GM12891 (cell line): ENCODE measurements at regions not wholly inside any gene's neighbourhood (a gene's known extent, or its start where the extent isn't known, plus 50 kb on each side); places are given as distances from the start of the nearest gene placed in this dataset.
"Not testable (repeated sequence)": the region's sequence is repeated elsewhere in the genome, so short reads cannot be mapped to it uniquely, and the experiment has no call there.

Experiments
- DNase-seq: peaks from one replicate; pipeline ENCODE4 v3.0.0; 2011; ENCODE audit warnings: low spot score; ENCODE audit not compliant: insufficient read length
- FAIRE-seq: peaks from 2 replicates; lab custom pipeline; 2011; peaks lifted over from hg19 to GRCh38; lab: Jason Lieb, UNC
- PAX5 ChIP-seq: IDR thresholded peaks from 2 replicates; pipeline ENCODE4 v1.6.1; 2011; ENCODE audit warnings: low read length, moderate library complexity, mild to moderate bottlenecking; ENCODE audit not compliant: insufficient read depth, severe bottlenecking
- POLR2A ChIP-seq: IDR thresholded peaks from 2 replicates; pipeline ENCODE4 v1.6.1; 2011; ENCODE audit warnings: low read depth, low read length, control low read depth
- POLR2AphosphoS5 ChIP-seq: IDR thresholded peaks from 2 replicates; pipeline ENCODE4 v1.6.1; 2011; ENCODE audit warnings: low read depth, low read length, control low read depth
- POU2F2 ChIP-seq: IDR thresholded peaks from 2 replicates; pipeline ENCODE4 v1.6.1; 2011; ENCODE audit warnings: low read depth, mild to moderate bottlenecking, control low read depth, low read length, moderate library complexity
- SPI1 ChIP-seq: IDR thresholded peaks from 2 replicates; pipeline ENCODE4 v1.6.1; 2011; ENCODE audit warnings: low read depth, low read length, control low read depth
- TAF1 ChIP-seq: IDR thresholded peaks from 2 replicates; pipeline ENCODE4 v1.6.1; 2011; ENCODE audit warnings: low read depth, low read length, control low read depth

DNA sequence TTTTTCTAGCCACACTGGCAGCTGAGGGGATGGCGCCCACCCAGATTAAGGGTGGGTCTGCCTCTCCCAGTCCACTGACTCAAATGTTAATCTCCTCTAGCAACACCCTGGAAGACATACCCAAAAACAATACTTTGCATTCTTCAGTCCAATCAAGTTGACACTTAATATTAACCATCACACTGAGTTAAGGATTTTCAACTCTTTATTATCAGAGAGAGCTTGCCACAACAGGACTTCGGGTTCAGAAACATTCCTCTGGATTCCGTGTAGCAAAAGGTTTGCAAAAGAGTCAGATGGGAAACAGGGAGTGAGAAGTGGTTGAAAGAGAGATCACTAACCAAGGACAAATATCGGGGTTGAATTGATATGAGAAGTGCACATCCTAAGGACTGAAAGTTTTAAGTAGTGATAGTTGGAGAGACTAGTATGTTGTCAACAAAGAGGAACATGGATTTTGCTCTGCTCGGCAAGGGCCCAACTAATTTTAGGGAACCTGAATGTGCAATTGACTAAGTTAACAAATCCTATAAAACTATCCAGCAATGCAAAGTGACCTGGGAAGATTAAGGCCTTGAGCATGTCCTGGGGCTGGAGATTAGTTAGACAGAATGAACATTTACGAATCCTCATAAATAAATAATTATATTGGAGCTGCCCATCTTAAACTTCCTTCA lies 137.0 kb upstream of the TENT5A start:
- TF ChIP-seq POLR2AphosphoS5 (no peak), POLR2A (no peak), SPI1 (no peak), TAF1 (no peak), PAX5 (no peak)
- FAIRE-seq: no peak
- DNase-seq: no peak

DNA sequence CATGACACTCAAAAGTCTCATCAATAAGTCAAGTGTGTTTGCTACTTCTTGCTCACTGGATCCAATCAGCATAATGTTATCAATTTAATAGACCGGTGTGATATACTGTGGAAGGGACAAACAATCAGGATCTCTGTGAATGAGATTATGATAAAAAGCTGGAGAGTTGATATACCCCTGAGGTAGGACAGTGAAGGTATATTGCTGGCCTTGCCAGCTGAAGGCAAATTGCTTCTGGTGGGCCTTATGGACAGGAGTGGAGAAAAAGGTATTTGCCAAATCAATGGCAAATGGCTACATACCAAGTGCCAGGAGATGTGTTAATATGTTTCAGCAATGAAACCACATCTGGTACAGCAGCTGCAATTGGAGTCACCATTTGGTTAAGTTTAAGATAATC lies 134.4 kb upstream of the TENT5A start:
- not testable (repeated sequence) for FAIRE-seq, DNase-seq

DNA sequence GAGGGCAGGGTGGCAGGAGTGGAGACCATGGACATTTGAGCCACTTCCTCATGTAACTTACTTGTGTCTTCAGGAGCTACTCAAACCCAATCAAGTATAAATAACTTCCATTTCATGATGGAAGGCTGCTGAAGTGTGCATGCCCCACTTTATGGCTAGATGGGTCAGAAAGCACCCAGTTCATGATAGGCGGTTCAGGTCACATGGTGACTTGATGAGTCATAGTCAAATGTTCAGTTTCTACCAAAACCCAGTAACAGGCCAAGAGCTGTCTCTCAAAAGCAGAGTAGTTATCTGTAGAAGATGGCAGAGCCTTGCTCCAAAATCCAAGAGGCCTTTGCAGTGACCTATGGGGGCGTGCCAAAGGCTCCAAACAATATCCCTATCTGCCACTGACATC lies 133.7 kb upstream of the TENT5A start:
- no peak for TF ChIP-seq SPI1
- TF ChIP-seq TAF1: no peak
- no peak for TF ChIP-seq POLR2A
- no peak for TF ChIP-seq POU2F2
- no peak for TF ChIP-seq PAX5
- TF ChIP-seq POLR2AphosphoS5: no peak
- no peak for FAIRE-seq
- no peak for DNase-seq

DNA sequence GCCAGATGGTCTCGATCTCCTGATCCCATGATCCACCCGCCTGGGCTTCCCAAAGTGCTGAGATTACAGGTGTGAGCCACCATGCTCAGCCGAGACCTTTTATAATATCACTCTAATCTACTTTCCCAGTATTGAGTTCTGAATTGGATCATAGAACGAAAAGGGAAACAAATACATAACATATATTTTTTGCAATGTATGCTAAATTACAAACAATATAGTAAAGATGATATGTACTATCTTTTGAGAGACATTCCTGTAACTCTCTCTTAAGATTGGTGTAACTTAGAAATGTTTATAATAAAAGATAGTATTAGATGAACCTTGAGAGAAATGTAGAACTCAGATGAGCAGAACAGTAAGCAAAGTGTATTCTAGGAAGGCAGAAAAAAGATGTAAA lies 129.2 kb upstream of the TENT5A start:
- DNase-seq: no peak
- no peak for FAIRE-seq
- TF ChIP-seq POU2F2 (no peak), PAX5 (no peak), POLR2AphosphoS5 (no peak), TAF1 (no peak), SPI1 (no peak), POLR2A (no peak)

DNA sequence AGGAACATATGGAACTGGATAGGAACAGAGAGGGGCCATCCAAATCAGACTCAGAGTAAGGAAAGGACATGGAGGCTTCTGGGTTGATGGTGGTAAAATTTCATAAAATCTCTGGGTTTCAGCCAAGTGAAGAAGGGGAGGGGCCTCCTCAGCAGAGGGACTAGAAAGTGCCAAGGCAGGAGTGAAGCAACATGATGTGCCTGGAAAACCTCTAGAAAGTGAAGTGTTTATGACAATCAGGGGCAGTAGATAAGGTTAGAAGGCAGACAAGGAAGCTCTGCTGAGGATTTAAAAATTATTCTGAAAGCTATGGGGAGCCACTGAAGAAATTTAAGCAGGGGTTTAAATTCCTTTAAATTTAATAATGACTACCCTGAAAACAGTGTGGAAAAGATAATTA lies 126.0 kb upstream of the TENT5A start:
- FAIRE-seq (no peak), DNase-seq (no peak)
- TF ChIP-seq POU2F2 (no peak), PAX5 (no peak), POLR2AphosphoS5 (no peak), POLR2A (no peak), SPI1 (no peak), TAF1 (no peak)

DNA sequence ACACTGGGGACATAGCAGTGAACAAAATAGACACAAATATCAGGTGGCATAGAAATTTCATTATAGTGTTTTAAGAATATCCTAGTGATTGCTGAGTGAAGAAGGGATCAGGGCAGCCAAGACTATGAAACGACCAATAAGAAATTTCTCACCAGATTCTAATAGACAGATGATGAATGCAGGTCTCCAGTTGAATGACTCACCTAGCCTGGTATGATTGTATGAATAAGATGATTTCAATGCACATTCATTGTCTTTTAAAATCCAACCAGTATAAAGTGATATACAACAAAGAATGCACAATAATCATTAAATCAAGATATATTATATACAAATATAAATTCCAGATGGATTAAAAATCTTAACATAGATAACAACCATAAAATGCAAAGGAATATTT lies 124.5 kb upstream of the TENT5A start:
- no peak for FAIRE-seq
- DNase-seq: no peak
- TF ChIP-seq POLR2A: no peak
- TF ChIP-seq POU2F2: no peak
- TF ChIP-seq POLR2AphosphoS5: no peak
- no peak for TF ChIP-seq SPI1
- TF ChIP-seq TAF1: no peak
- TF ChIP-seq PAX5: no peak

DNA sequence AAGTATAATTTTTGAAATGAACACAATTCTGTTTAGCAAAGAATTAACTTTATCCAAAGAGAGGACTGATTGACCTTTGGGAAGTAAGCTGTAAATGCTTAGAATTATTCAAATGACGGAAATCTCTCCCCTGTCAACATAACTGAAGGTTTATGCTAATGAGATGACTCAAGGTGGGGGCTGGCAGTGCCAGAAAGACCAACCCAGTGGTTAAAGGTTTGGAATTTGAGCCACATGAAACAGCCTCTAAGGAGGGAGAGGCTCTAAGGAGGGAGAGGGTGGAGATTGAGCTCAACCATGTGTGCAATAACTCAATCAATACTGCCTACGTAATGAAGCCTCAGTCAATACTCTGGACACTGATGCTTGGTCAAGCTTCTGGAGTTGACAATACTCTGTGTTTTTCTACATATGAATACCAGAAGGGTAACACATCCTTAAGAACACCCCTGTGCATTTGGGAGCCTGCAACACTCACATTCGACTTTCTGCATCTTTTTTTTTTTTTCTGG lies 123.4 kb upstream of the TENT5A start:
- DNase-seq: no peak
- FAIRE-seq: no peak
- TF ChIP-seq SPI1 (no peak), POLR2A (no peak), POLR2AphosphoS5 (no peak), TAF1 (no peak), POU2F2 (no peak), PAX5 (no peak)

DNA sequence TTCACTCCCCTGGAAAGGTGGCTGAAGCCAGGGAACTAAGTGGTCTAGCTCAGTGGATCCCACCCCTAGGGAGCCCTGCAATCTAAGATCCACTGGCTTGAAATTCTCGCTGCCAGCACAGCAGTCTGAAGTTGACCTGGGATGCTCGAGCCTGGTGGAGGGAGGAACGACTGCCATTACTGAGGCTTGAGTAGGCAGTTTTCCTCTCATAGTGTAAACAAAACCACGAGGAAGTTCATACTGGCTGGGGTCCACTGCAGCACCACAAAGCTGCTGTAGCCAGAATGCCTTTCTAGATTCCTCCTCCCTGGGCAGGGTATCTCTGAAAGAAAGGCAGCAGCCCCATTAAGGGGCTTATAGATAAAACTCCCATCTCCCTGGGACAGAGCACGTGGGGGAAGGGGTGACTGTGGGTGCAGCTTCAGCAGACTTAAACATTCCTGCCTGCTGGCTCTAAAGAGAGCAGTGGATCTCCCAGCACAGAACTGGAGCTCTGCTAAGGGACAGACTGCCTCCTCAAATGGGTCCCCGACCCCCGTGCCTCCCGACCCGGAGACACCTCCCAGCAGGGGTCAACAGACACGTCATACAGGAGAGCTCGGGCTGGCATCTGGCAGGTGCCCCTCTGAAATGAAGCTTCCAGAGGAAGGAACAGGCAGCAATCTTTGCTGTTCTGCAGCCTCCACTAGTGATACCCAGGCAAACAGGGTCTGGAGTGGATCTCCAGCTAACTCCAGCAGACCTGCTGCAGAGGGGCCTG lies 117.4 kb upstream of the TENT5A start:
- not testable (repeated sequence) for FAIRE-seq, DNase-seq

DNA sequence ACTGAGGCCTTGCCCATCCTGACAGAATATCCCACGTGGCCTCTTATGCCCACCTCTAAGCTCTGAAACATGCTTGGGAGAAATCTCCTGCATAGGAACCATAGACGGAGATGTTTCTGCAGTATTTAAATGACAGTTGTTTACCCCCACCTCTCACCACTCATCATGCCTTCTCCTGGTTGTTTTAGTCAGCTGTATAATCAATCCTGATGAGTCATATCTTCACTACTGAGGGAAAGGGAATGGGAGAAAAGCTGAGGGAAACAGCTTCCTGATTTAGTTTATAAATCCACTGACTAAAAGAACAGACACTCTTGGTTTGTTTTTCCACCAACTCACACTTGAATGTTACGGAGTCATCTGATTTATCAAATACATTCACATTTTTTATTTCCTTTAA lies 113.2 kb upstream of the TENT5A start:
- no peak for FAIRE-seq
- TF ChIP-seq PAX5 (no peak), POU2F2 (no peak), SPI1 (no peak), POLR2A (no peak), POLR2AphosphoS5 (no peak), TAF1 (no peak)
- DNase-seq: no peak

DNA sequence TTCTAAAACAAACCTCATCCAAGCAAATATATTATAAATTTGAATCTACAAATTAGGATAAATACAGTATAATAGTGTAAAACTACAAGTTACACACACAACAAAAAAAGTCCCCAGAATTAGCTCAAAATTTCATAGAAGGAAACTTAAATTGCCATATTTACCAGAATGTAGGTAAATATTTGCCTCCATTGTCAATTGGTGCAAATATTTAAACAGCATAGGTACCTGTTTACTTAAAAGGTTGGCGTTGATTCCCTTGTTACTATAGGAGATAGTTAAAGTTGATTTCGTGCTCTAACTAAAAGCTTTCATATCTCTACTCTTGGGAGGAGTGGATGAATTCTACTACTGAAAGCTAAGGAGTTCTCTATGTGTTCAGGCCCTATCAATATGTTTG lies 111.6 kb upstream of the TENT5A start:
- DNase-seq (no peak), FAIRE-seq (no peak)
- TF ChIP-seq PAX5: no peak
- no peak for TF ChIP-seq POLR2AphosphoS5
- no peak for TF ChIP-seq SPI1
- no peak for TF ChIP-seq POLR2A
- no peak for TF ChIP-seq TAF1
- TF ChIP-seq POU2F2: no peak
